GM21390 (cell line): ENCODE measurements at regions not wholly inside any gene's neighbourhood (a gene's known extent, or its start where the extent isn't known, plus 50 kb on each side); places are given as distances from the start of the nearest gene placed in this dataset.
"Not testable (repeated sequence)": the region's sequence is repeated elsewhere in the genome, so short reads cannot be mapped to it uniquely, and the experiment has no call there.

ENCODE experiments used
- ATAC-seq: cut with Tn5 transposase; IDR thresholded peaks from one replicate; pipeline ENCODE4 v1.9.1; 2021; ENCODE audit not compliant: unreplicated experiment

- ATAC-seq, result no peak
Observed at GRCh38 chr13:42474954-42475353, 99.0 kb upstream of the TNFSF11 start.

DNA sequence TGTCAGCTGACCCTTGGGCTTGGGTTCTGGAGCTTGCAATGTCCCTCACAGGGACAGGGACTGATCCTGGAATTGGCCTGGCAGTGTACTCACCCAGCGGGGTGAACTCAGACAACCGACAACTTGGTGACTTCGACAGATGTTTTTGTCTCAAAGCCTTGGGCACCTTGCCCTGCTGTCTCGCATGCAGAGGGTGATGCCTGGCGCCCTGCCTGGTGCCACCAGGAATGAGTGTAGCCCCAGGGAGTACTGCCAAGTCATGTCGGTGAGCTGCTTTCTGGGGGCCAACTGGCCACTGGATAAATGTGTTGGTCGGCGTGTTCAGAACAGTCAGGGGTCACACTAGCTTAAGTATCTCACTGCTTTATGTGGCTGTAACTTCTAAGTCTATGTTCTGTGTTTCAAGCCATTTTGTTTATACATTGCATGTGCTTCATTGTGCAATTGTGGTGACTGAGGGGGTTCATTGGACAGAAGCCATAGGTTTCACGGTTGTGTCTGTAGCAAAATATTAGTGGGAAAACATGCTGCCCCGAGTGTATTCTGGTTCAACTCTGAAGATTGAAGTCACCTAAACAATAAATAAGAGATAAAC, 96.3 kb upstream of the TNFSF11 start:
- ATAC-seq, result no peak

DNA sequence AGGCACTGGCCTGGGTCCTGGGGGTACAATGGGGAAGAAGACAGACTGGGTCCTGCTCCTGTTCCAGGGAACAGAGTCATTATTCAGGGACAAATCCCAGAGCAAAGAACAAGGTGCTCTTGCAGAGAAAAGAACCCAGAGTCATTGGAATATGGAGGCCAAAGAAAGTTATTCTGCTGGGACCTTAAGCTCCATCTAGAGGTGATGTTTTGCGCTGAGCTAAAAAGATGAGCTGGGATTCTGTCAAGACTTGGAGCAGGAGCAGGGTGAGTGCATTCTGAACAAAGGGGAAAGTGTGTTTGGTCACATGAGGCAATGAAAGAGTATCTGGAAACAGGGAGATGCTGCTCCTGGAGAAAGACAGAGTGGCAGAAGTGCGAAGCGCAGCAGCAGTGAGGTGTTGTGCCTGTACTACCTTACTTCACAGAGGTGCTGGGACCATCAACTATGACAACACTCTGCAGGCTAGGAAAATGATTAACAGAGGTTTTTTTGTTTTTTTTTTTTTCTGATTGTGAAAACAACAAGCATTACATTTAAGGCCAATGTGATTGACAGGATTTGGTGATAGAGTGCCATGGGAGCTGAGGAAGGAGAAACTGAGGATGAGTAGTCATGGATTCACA, 95.3 kb upstream of the TNFSF11 start:
- ATAC-seq, result no peak

- ATAC-seq, result no peak
Observed at GRCh38 chr13:42484386-42484785, 89.6 kb upstream of the TNFSF11 start.

DNA sequence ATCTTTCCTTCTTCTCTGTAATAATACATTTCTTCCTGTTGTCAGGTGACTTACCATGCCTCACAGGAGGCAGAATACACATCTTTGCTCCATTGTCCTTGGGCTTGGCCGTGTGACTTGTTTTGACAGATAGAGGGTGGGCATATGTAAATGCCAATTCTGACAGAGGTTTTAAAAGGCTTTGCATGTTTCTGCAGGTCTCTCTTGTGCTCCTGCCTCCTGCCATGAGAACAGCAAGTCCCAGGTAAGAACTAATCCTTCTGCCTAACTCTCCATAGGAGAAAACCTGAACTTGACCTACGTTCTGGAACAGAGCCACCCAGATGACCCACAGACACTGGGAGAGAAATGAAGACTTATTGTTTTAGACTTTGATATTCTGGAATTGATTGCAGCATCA, 88.7 kb upstream of the TNFSF11 start:
- ATAC-seq, result no peak

DNA sequence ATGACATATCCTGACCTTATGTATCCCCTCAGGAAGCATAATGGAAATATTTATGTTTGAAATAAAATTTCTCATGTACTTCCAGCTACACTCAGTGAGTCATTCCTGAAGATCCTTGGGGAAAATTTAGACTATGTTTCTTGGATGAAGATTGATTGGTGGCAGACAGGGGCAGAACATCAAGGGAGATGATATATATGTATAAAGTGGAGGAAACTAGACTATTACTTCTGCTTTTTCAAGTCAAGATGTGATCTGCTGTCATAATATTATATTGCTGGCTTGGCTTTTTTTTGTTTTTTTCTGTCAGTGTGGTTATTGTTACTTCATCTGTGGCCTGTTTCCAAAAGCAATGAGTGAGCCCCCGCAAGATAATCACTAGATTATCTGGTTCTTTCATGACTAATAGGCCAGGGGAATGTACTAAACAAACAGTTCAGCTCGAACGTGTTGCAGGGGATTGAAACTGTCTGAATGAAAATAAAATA, 87.2 kb upstream of the TNFSF11 start:
- no peak for ATAC-seq

DNA sequence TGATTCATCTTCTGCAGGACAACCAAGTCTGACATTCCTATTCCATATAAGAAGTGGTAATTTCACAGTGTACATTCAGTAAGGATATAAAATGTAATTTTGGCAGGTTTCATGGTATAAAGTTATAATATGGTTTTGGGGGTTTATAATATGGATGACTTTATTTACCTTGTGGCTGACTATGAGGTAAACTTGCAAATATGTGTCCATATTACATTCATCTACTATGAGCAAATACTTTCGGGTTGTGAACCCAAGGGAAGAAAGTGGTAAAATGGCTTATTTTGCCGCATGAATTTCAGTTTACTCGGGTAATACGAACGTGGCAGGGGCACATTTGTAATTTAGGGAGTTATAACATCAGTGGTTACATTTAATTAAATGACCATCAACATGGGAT, 86.7 kb upstream of the TNFSF11 start:
- ATAC-seq, result no peak

DNA sequence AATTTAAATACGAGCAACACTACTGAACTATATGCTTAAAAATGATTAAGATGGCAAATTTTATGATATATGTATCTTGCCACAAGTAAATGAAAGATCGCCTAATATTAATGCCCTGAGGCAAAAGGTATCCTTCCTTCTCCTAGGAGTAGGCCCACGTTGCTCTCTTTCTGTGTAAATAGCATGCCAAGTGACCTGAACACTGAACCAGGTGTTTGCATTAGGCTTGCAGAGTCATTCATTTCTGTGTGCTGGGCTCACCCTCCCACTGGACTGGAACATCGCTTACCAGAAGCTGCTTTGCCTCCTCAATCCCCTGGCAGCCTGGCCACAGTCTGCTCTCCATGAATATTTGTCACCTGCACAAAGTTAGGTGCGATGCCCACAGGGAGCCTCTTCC, 83.3 kb upstream of the TNFSF11 start:
- ATAC-seq, result no peak

- ATAC-seq, result no peak
Observed at GRCh38 chr13:42492372-42492920, 81.5 kb upstream of the TNFSF11 start.

DNA sequence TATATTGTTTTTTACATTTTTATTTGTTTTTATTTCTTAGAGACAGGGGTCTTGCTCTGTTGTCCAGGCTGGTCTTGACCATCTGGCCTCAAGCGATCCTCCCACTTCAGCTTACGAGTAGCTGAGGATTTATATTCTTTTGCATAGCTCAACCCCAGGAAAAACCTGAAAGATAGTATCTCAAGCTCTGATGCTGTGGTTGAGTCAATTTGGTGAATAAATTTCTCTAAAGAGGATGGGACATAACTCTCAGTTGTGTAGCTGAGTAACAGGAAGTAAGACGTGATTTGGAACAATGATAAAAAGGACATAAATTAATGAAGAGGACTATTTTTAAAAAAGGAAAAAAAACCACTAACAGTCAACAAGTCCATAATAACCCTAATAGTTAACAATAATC, 79.8 kb upstream of the TNFSF11 start:
- ATAC-seq, result no peak

GRCh38 chr13:42495255-42495654, 78.7 kb upstream of the TNFSF11 start:
- ATAC-seq, result no peak

DNA sequence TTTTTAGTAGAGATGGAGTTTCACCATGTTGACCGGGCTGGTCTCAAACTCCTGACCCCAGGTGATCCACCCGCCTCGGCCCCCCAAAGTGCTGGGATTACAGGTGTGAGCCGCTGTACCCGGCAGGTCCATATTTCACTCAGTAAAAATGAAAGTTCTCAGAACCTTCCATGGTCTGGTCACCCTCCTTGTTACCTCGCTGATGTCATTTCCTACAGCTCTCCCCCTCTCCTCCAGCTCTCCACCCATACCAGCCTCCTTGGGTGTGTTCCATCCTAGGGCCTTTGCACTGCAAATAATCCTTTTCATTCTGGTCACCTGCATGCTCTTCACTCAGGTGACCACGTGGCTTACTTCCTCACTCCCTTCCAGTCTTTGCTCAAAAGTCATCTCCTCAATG, 78.2 kb upstream of the TNFSF11 start:
- no peak for ATAC-seq

DNA sequence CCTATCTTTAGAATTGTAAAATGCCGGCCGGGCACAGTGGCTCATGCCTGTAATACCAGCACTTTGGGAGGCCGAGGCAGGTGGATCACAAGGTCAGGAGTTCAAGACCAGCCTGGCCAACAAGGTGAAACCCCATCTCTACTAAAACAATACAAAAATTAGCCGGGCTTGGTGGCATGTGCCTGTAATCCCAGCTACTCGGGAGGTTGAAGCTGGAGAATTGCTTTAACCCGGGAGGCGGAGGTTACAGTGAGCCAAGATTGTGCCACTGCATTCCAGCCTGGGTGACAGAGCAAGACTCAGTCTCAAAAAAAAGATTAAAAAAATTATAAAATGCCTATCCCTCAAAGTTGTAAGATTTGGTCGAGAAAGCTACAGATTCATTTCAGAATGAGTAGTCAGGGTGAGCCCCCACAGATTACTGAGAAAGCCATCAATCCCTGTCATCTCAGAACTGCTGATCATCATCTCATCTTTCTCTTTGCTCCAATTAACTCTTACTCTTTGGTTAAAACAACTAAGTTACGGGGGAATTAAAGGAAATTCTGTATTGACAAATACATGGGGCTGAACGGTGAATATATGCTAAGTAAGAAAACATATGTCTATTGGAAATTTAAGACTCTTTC, 76.9 kb upstream of the TNFSF11 start:
- not testable (repeated sequence) for ATAC-seq

DNA sequence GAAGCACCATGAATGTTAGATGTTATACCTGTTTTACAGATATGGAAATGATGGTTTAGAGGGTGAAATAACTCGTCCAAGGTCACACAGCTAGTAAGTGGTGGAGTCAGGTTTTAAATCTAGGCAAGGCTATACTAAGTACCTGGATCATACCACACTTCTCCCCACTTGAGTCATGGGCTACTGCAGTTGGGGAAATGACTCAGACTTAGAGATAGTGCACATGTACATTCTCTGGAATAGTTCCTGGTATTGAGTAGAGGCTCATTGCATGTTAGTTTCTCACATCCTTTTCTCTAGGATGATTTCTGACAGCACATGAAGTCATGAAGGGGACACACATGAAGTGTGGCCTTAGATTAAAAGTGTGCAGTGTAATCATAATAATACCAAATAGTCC, 76.2 kb upstream of the TNFSF11 start:
- peak; percentile 93 for ATAC-seq

DNA sequence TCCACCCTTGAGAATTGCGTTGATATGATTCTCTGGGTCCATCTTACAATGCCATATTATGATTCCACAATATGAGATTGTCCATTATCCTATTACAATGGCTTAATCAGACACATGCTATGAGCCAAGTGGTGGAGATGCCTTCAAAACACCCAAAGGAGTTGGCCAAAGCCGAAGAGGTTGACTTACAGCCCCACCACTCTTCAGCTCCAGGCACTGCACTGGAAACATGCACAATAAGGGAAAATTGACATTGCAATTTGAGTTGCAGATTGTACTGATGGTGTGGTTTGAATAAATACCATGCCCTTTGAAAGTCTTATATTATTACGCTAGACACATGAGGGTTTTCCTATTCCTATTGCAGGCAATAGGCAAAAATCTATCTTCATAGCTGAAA, 75.4 kb upstream of the TNFSF11 start:
- no peak for ATAC-seq
